HEK293 (cell line): ENCODE measurements at regions not wholly inside any gene's neighbourhood (a gene's known extent, or its start where the extent isn't known, plus 50 kb on each side); places are given as distances from the start of the nearest gene placed in this dataset.

Source experiments
- CTCF ChIA-PET: fragments of 350-600 bp; formaldehyde crosslinking; extraction: SDS; loops from one replicate; lab custom pipeline; 2021; ENCODE audit warnings: antibody characterized with exemption; lab: Yijun Ruan, JAX
- POLR2A ChIA-PET: fragments of 300-600 bp; formaldehyde crosslinking; extraction: SDS; loops from one replicate; lab custom pipeline; 2020; ENCODE audit warnings: antibody characterized with exemption, inconsistent platforms; lab: Yijun Ruan, JAX
- H3K27ac ChIP-seq: fragments of 200-500 bp; sonication (Bioruptor generic); 2 replicates; pipeline ENCODE4 v1.5.1; 2014; ENCODE audit warnings: low read depth, low read length, control low read depth, inconsistent platforms; ENCODE audit errors: extremely low read depth
- H3K36me3 ChIP-seq, 2 experiments: fragments of 200-500 bp in 1 of 2; sonication (Bioruptor generic) in 1 of 2; 1 replicate in 1 of 2; 2 replicates in 1 of 2; pipeline ENCODE4 v1.5.1; 2014 to 2017; ENCODE audit warnings: inconsistent platforms in 2 of 2, low read length in 2 of 2; ENCODE audit not compliant: control insufficient read depth in 2 of 2, insufficient read depth in 1 of 2
- H3K4me1 ChIP-seq: fragments of 200-500 bp; sonication (Bioruptor generic); 2 replicates; pipeline ENCODE4 v1.5.1; 2014; ENCODE audit warnings: mild to moderate bottlenecking, low read length, inconsistent platforms; ENCODE audit not compliant: control insufficient read depth, insufficient read depth
- H3K4me3 ChIP-seq: 2 replicates; pipeline ENCODE4 v1.5.1; 2011; ENCODE audit warnings: low read depth, mild to moderate bottlenecking, control low read depth, low read length, moderate library complexity
- H3K9me3 ChIP-seq: fragments of 200-500 bp; sonication (Bioruptor generic); 2 replicates; pipeline ENCODE4 v1.5.1; 2014; ENCODE audit warnings: low read depth, low read length, inconsistent platforms; ENCODE audit not compliant: control insufficient read depth, insufficient read depth
- GLI2 ChIP-seq: fragments of 450-650 bp; formaldehyde crosslinking; IDR thresholded peaks from 2 replicates; pipeline ENCODE4; 2017; ENCODE audit warnings: missing biosample characterization, missing genetic modification characterization, low read depth, borderline replicate concordance
- HOXA7 ChIP-seq: sonication (generic); formaldehyde crosslinking; IDR thresholded peaks from 2 replicates; pipeline ENCODE4 v1.8.1; 2022; ENCODE audit warnings: missing genetic modification reagents, borderline replicate concordance
- HOXC10 ChIP-seq: sonication (generic); formaldehyde crosslinking; IDR thresholded peaks from 2 replicates; pipeline ENCODE4 v1.8.1; 2023; ENCODE audit warnings: mild to moderate bottlenecking, missing genetic modification reagents
- OSR2 ChIP-seq: fragments of 450-650 bp; formaldehyde crosslinking; IDR thresholded peaks from 2 replicates; pipeline ENCODE4 v1.5.1; 2016; ENCODE audit warnings: missing biosample characterization, missing genetic modification characterization
- ZNF248 ChIP-seq: fragments of 450-650 bp; formaldehyde crosslinking; IDR thresholded peaks from 2 replicates; pipeline ENCODE4 v1.5.1; 2017; ENCODE audit warnings: missing biosample characterization, missing genetic modification characterization
- ZNF394 ChIP-seq: fragments of 450-650 bp; formaldehyde crosslinking; IDR thresholded peaks from 2 replicates; pipeline ENCODE4 v1.5.1; 2016; ENCODE audit warnings: missing biosample characterization, missing genetic modification characterization, mild to moderate bottlenecking, moderate library complexity, borderline replicate concordance
- ZNF558 ChIP-seq: fragments of 450-650 bp; formaldehyde crosslinking; IDR thresholded peaks from 2 replicates; pipeline ENCODE4 v1.5.1; 2016; ENCODE audit warnings: missing biosample characterization, missing genetic modification characterization
- ZNF664 ChIP-seq: fragments of 450-650 bp; formaldehyde crosslinking; IDR thresholded peaks from 2 replicates; pipeline ENCODE4 v1.5.1; 2016; ENCODE audit warnings: missing biosample characterization, missing genetic modification characterization
- TF ChIP-seq, protein P1 (sequence below): fragments of 450-650 bp; IDR thresholded peaks from 2 replicates; pipeline ENCODE4 v1.5.1; 2018; ENCODE audit warnings: missing biosample characterization, mild to moderate bottlenecking, missing genetic modification characterization
- TF ChIP-seq, protein P2 (sequence below): fragments of 450-650 bp; formaldehyde crosslinking; IDR thresholded peaks from 2 replicates; pipeline ENCODE4 v1.5.1; 2016; ENCODE audit warnings: missing biosample characterization, missing genetic modification characterization
- TF ChIP-seq, protein P3 (sequence below): fragments of 450-650 bp; formaldehyde crosslinking; IDR thresholded peaks from 2 replicates; pipeline ENCODE4 v1.5.1; 2016; ENCODE audit warnings: missing biosample characterization, missing genetic modification characterization
- TF ChIP-seq, protein P4 (sequence below): fragments of 450-650 bp; formaldehyde crosslinking; IDR thresholded peaks from 2 replicates; pipeline ENCODE4 v1.5.1; 2016; ENCODE audit warnings: missing biosample characterization, missing genetic modification characterization, borderline replicate concordance

DNA sequence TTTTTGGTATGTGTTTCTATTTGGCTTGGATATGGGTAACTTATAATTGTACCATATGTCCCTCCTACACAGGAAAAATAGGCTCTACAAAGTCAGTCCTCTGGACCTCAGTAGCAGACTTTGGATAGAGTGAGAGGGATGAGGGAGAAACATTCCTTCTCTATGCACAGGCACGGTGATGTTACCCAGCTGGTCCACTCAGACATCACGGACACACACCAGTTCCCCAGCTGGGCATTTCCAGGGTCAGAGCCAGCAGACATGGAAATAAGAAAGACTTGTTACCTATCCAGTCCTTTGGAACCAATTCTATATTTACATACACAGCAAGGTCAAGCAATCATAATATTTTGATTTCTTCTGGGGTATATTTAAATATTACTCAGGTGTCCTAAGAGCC lies 433.1 kb upstream of the KCNMB2 start:
- H3K27ac ChIP-seq = no peak overlapping the region
- ChIA-PET CTCF (interaction anchor here (0.6 kb wide), 1 partner anchor 200 kb away, joined by 3 read pairs; no protein-coding TSS in a partner anchor), POLR2A (no interaction called here)
- H3K36me3 ChIP-seq = no peaks in the 10 kb centered on the region
- H3K4me1 ChIP-seq = no peaks in the 10 kb centered on the region
- TF ChIP-seq, protein P1, sequence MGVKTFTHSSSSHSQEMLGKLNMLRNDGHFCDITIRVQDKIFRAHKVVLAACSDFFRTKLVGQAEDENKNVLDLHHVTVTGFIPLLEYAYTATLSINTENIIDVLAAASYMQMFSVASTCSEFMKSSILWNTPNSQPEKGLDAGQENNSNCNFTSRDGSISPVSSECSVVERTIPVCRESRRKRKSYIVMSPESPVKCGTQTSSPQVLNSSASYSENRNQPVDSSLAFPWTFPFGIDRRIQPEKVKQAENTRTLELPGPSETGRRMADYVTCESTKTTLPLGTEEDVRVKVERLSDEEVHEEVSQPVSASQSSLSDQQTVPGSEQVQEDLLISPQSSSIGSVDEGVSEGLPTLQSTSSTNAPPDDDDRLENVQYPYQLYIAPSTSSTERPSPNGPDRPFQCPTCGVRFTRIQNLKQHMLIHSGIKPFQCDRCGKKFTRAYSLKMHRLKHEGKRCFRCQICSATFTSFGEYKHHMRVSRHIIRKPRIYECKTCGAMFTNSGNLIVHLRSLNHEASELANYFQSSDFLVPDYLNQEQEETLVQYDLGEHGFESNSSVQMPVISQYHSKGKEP (tag by site-specific recombination) = no peak
- TF ChIP-seq, protein P2, sequence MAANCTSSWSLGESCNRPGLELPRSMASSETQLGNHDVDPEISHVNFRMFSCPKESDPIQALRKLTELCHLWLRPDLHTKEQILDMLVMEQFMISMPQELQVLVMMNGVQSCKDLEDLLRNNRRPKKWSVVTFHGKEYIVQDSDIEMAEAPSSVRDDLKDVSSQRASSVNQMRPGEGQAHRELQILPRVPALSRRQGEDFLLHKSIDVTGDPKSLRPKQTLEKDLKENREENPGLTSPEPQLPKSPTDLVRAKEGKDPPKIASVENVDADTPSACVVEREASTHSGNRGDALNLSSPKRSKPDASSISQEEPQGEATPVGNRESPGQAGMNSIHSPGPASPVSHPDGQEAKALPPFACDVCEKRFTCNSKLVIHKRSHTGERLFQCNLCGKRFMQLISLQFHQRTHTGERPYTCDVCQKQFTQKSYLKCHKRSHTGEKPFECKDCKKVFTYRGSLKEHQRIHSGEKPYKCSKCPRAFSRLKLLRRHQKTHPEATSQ (tag by site-specific recombination) = no peak
- TF ChIP-seq ZNF664 (tag by site-specific recombination) (no peak), HOXA7 (CRISPR knock-in tag) (no peak), ZNF394 (tag by site-specific recombination) (no peak), OSR2 (no peak)
- no peaks in the 10 kb centered on the region for H3K9me3 ChIP-seq
- no peak overlapping the region for H3K4me3 ChIP-seq

DNA sequence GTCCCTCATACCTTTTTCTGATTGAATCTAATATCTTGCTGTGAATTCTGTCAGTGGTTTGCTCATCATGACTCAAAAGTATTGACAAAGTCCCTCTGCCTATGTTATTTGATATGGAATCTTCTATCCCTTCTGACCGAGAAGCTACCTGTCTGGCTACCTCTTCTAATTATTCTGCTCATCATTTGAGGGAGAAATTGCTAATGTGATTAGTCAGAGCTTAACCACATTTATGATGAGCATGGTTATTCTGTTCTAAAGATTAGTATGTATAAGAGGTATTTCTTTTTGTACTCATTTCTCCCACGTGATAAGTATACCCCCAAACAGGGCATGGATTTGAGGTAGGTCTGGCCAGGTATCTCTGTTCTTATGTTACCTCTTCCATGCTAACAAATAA lies 428.4 kb upstream of the KCNMB2 start:
- CTCF ChIA-PET = interaction anchor here (0.6 kb wide), 1 partner anchor 23 kb away, joined by 3 read pairs; no protein-coding TSS in a partner anchor
- Histone ChIP-seq H3K27ac (no peak overlapping the region), H3K36me3 (no peaks in the 10 kb centered on the region), H3K9me3 (no peaks in the 10 kb centered on the region), H3K4me3 (no peak overlapping the region), H3K4me1 (no peaks in the 10 kb centered on the region)
- TF ChIP-seq HOXC10 = no peak
- no peak for TF ChIP-seq ZNF248
- POLR2A ChIA-PET = no interaction called here

DNA sequence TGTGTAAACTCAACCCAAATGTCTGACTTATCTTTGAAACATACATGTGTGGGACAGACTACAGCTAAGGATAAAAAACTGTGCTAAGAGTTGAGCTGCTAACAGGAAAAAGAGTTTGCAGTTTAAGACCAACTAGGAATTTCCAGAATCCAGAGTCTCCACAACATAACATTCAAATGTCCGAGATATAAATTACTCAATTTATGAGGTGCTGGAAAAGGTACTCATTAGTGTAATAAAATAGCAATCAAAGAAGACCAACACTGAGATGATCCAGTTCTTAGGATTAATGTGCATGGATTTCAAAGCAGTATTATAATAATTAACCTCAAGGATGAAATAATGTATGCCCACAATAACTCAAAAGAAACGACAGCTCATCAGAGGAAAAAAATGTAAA lies 426.5 kb upstream of the KCNMB2 start:
- H3K36me3 ChIP-seq = no peaks in the 10 kb centered on the region
- ChIA-PET CTCF (no interaction called here), POLR2A (no interaction called here)
- TF ChIP-seq GLI2 = no peak
- TF ChIP-seq, protein P3, sequence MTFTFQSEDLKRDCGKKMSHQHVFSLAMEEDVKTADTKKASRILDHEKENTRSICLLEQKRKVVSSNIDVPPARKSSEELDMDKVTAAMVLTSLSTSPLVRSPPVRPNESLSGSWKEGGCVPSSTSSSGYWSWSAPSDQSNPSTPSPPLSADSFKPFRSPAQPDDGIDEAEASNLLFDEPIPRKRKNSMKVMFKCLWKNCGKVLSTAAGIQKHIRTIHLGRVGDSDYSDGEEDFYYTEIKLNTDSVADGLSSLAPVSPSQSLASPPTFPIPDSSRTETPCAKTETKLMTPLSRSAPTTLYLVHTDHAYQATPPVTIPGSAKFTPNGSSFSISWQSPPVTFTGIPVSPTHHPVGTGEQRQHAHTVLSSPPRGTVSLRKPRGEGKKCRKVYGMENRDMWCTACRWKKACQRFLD (tag by site-specific recombination) = no peak
- TF ChIP-seq, protein P4, sequence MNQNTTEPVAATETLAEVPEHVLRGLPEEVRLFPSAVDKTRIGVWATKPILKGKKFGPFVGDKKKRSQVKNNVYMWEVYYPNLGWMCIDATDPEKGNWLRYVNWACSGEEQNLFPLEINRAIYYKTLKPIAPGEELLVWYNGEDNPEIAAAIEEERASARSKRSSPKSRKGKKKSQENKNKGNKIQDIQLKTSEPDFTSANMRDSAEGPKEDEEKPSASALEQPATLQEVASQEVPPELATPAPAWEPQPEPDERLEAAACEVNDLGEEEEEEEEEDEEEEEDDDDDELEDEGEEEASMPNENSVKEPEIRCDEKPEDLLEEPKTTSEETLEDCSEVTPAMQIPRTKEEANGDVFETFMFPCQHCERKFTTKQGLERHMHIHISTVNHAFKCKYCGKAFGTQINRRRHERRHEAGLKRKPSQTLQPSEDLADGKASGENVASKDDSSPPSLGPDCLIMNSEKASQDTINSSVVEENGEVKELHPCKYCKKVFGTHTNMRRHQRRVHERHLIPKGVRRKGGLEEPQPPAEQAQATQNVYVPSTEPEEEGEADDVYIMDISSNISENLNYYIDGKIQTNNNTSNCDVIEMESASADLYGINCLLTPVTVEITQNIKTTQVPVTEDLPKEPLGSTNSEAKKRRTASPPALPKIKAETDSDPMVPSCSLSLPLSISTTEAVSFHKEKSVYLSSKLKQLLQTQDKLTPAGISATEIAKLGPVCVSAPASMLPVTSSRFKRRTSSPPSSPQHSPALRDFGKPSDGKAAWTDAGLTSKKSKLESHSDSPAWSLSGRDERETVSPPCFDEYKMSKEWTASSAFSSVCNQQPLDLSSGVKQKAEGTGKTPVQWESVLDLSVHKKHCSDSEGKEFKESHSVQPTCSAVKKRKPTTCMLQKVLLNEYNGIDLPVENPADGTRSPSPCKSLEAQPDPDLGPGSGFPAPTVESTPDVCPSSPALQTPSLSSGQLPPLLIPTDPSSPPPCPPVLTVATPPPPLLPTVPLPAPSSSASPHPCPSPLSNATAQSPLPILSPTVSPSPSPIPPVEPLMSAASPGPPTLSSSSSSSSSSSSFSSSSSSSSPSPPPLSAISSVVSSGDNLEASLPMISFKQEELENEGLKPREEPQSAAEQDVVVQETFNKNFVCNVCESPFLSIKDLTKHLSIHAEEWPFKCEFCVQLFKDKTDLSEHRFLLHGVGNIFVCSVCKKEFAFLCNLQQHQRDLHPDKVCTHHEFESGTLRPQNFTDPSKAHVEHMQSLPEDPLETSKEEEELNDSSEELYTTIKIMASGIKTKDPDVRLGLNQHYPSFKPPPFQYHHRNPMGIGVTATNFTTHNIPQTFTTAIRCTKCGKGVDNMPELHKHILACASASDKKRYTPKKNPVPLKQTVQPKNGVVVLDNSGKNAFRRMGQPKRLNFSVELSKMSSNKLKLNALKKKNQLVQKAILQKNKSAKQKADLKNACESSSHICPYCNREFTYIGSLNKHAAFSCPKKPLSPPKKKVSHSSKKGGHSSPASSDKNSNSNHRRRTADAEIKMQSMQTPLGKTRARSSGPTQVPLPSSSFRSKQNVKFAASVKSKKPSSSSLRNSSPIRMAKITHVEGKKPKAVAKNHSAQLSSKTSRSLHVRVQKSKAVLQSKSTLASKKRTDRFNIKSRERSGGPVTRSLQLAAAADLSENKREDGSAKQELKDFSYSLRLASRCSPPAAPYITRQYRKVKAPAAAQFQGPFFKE = no peak
- no peak for TF ChIP-seq ZNF558 (tag by site-specific recombination)
- no peak overlapping the region for H3K4me3 ChIP-seq
- no peaks in the 10 kb centered on the region for H3K4me1 ChIP-seq
- H3K27ac ChIP-seq = no peak overlapping the region
- H3K9me3 ChIP-seq = no peaks in the 10 kb centered on the region
